WI38 (cell line): ENCODE measurements at regions not wholly inside any gene's neighbourhood (a gene's known extent, or its start where the extent isn't known, plus 50 kb on each side); places are given as distances from the start of the nearest gene placed in this dataset.

Experiments
- H3K4me3 ChIP-seq: 2 replicates; pipeline ENCODE4 v1.5.1; 2011; ENCODE audit warnings: low read depth, mild to moderate bottlenecking, control low read depth, low read length
- CTCF ChIP-seq: IDR thresholded peaks from 2 replicates; pipeline ENCODE4 v1.5.1; 2012; ENCODE audit warnings: low read depth, mild to moderate bottlenecking, control low read depth, low read length

- H3K4me3 ChIP-seq = no peak overlapping the region
Observed at GRCh38 chr4:64533637-64534036, 124.4 kb upstream of the TECRL start.

GRCh38 chr4:64533159-64533558 is 123.9 kb upstream of the TECRL start:
- no peak overlapping the region for H3K4me3 ChIP-seq
- no peak for TF ChIP-seq CTCF

More at GRCh38 chr4:64533637-64534036, 124.4 kb upstream of the TECRL start:
- TF ChIP-seq CTCF = no peak

GRCh38 chr4:64520421-64520820 is 111.2 kb upstream of the TECRL start:
- no peak for TF ChIP-seq CTCF
- no peak overlapping the region for H3K4me3 ChIP-seq

- no peak for TF ChIP-seq CTCF
- H3K4me3 ChIP-seq = no peak overlapping the region
Observed at GRCh38 chr4:64518600-64518999, 109.3 kb upstream of the TECRL start.

GRCh38 chr4:64516176-64516575 is 106.9 kb upstream of the TECRL start:
- TF ChIP-seq CTCF = no peak
- H3K4me3 ChIP-seq = no peak overlapping the region

GRCh38 chr4:64508089-64508488 is 98.8 kb upstream of the TECRL start:
- H3K4me3 ChIP-seq = no peak overlapping the region
- no peak for TF ChIP-seq CTCF

GRCh38 chr4:64503945-64504675 is 94.9 kb upstream of the TECRL start:
- no peak overlapping the region for H3K4me3 ChIP-seq
- no peak for TF ChIP-seq CTCF
